H1 (cell line): ENCODE measurements at regions not wholly inside any gene's neighbourhood (a gene's known extent, or its start where the extent isn't known, plus 50 kb on each side); places are given as distances from the start of the nearest gene placed in this dataset.
A peak's percentile ranks its signal among the peaks of the same experiment; 100 is the strongest.

Experiments used
- CTCF ChIA-PET: fragments of 300-600 bp; sonication (Branson Sonifier 250); formaldehyde crosslinking; loops from one replicate; lab custom pipeline; 2021; ENCODE audit not compliant: partially characterized antibody; lab: Charles Lee
- POLR2A ChIA-PET: fragments of 300-600 bp; sonication (Branson Sonifier 250); formaldehyde crosslinking; loops from one replicate; lab custom pipeline; 2021; ENCODE audit warnings: inconsistent platforms; ENCODE audit not compliant: partially characterized antibody; lab: Charles Lee
- DNase-seq, 2 experiments: peaks; one replicate each; pipeline versions ENCODE4 v3.0.0 to v3.0.0-alpha.2; 2010 to 2022; ENCODE audit warnings: low spot score in 2 of 2, low read depth in 1 of 2, mixed read lengths in 1 of 2
- FAIRE-seq: peaks from 2 replicates; lab custom pipeline; 2011; peaks lifted over from hg19 to GRCh38; lab: Jason Lieb, UNC
- H2AFZ ChIP-seq: 2 replicates; pipeline ENCODE4 v1.8.1; 2012; ENCODE audit warnings: low read length, inconsistent platforms
- H2AK5ac ChIP-seq: 2 replicates; pipeline ENCODE4 v1.6.1; 2013; ENCODE audit warnings: low read depth, low read length
- H2BK120ac ChIP-seq: replicated peaks from 2 replicates; pipeline ENCODE3; 2013; ENCODE audit warnings: low read depth, low read length, inconsistent platforms
- H2BK12ac ChIP-seq: 2 replicates; pipeline ENCODE4 v1.6.1; 2013; ENCODE audit warnings: low read depth, low read length
- H2BK15ac ChIP-seq: 2 replicates; pipeline ENCODE4 v1.6.1; 2013; ENCODE audit warnings: low read length
- H2BK20ac ChIP-seq: 2 replicates; pipeline ENCODE4 v1.6.1; 2013; ENCODE audit warnings: low read length
- H2BK5ac ChIP-seq: 2 replicates; pipeline ENCODE4 v1.6.1; 2013; ENCODE audit warnings: low read depth, low read length
- H3K14ac ChIP-seq: 2 replicates; pipeline ENCODE4 v1.6.1; 2013; ENCODE audit warnings: inconsistent platforms; ENCODE audit not compliant: insufficient read length
- H3K18ac ChIP-seq: 2 replicates; pipeline ENCODE4 v1.6.1; 2013; ENCODE audit warnings: low read length; ENCODE audit errors: extremely low read depth
- H3K23ac ChIP-seq: 2 replicates; pipeline ENCODE4 v1.6.1; 2013; ENCODE audit warnings: inconsistent platforms; ENCODE audit not compliant: insufficient read length
- H3K23me2 ChIP-seq: 2 replicates; pipeline ENCODE4 v1.6.1; 2013; ENCODE audit warnings: low read depth, low read length
- H3K27ac ChIP-seq: 2 replicates; pipeline ENCODE4 v1.6.1; 2011; ENCODE audit warnings: low read depth, low read length, inconsistent platforms
- H3K27me3 ChIP-seq, 4 experiments: replicated peaks in 1 of 4; 1 replicate in 1 of 4; 2 replicates in 3 of 4; pipeline versions ENCODE4 v1.6.1 to v1.8.1; 2011 to 2013; ENCODE audit warnings: low read length in 3 of 4, mild to moderate bottlenecking in 3 of 4, inconsistent platforms in 2 of 4, mixed read lengths in 2 of 4, moderate library complexity in 1 of 4; ENCODE audit not compliant: control insufficient read depth in 3 of 4, insufficient read depth in 3 of 4; ENCODE audit errors: extremely low read depth in 1 of 4
- H3K36me3 ChIP-seq, 4 experiments: 2 replicates each; pipeline versions ENCODE4 v1.6.1 to v1.8.1; 2011 to 2013; ENCODE audit warnings: mild to moderate bottlenecking in 4 of 4, low read length in 3 of 4, moderate library complexity in 2 of 4, control low read depth in 1 of 4, inconsistent platforms in 1 of 4; ENCODE audit not compliant: insufficient read depth in 4 of 4, control insufficient read depth in 2 of 4
- H3K4ac ChIP-seq: replicated peaks from 2 replicates; pipeline ENCODE3; 2013; ENCODE audit warnings: low read length, low read depth, mixed read lengths, inconsistent platforms; ENCODE audit not compliant: insufficient read length
- H3K4me1 ChIP-seq, 4 experiments: replicated peaks in 1 of 4; 1 replicate in 1 of 4; 2 replicates in 3 of 4; pipeline versions ENCODE4 v1.6.1 to v1.8.1; 2011 to 2013; ENCODE audit warnings: low read length in 3 of 4, inconsistent platforms in 2 of 4, mixed read lengths in 1 of 4; ENCODE audit not compliant: insufficient read depth in 4 of 4, control insufficient read depth in 3 of 4
- H3K4me2 ChIP-seq, 2 experiments: 2 replicates each; pipeline versions ENCODE4 v1.6.1 to v1.8.1; 2011 to 2013; ENCODE audit warnings: low read depth in 2 of 2, low read length in 2 of 2, control low read depth in 1 of 2, inconsistent platforms in 1 of 2, mild to moderate bottlenecking in 1 of 2; ENCODE audit not compliant: insufficient read depth in 1 of 2
- H3K4me3 ChIP-seq, 4 experiments: fragments of 200-600, 300-600 bp in 1 of 4; sonication (generic), shearing (Covaris generic), sonication (Bioruptor Twin) in 1 of 4; 2 replicates each; pipeline versions ENCODE4 v1.5.1 to v1.8.1; 2011 to 2016; ENCODE audit warnings: low read length in 4 of 4, low read depth in 3 of 4, control low read depth in 2 of 4, inconsistent platforms in 2 of 4, mild to moderate bottlenecking in 2 of 4, mixed read lengths in 1 of 4, moderate library complexity in 1 of 4; ENCODE audit not compliant: insufficient read depth in 2 of 4; ENCODE audit errors: extremely low read depth in 1 of 4
- H3K56ac ChIP-seq: replicated peaks from 2 replicates; pipeline ENCODE3; 2013; ENCODE audit warnings: low read depth, mild to moderate bottlenecking, mixed read lengths, low read length, inconsistent platforms; ENCODE audit not compliant: insufficient read length
- H3K79me1 ChIP-seq: 2 replicates; pipeline ENCODE4 v1.6.1; 2013; ENCODE audit warnings: low read depth, low read length, control low read depth
- H3K79me2 ChIP-seq, 2 experiments: 2 replicates each; pipeline versions ENCODE4 v1.6.1 to v1.8.1; 2012 to 2013; ENCODE audit warnings: low read length in 2 of 2, mild to moderate bottlenecking in 2 of 2, inconsistent platforms in 1 of 2; ENCODE audit not compliant: insufficient read depth in 2 of 2, control insufficient read depth in 1 of 2
- H3K9ac ChIP-seq, 4 experiments: replicated peaks in 1 of 4; 1 replicate in 1 of 4; 2 replicates in 3 of 4; pipeline versions ENCODE4 v1.6.1 to v1.8.1; 2011 to 2013; ENCODE audit warnings: low read depth in 3 of 4, low read length in 3 of 4, control low read depth in 2 of 4, mild to moderate bottlenecking in 2 of 4, moderate library complexity in 2 of 4, inconsistent platforms in 1 of 4; ENCODE audit errors: extremely low read depth in 1 of 4
- H3K9me3 ChIP-seq, 2 experiments: 2 replicates each; pipeline versions ENCODE4 v1.6.1 to v1.8.1; 2012 to 2013; ENCODE audit warnings: mild to moderate bottlenecking in 2 of 2, moderate library complexity in 2 of 2, control low read depth in 1 of 2, inconsistent platforms in 1 of 2, low read depth in 1 of 2, low read length in 1 of 2, mixed read lengths in 1 of 2; ENCODE audit not compliant: insufficient read depth in 2 of 2
- H4K20me1 ChIP-seq, 2 experiments: replicated peaks in 1 of 2; 2 replicates each; pipeline versions ENCODE3 to v1.8.1; 2011 to 2013; ENCODE audit warnings: inconsistent platforms in 2 of 2, low read length in 2 of 2, mild to moderate bottlenecking in 1 of 2; ENCODE audit not compliant: insufficient read depth in 2 of 2, control insufficient read depth in 1 of 2
- H4K5ac ChIP-seq: 2 replicates; pipeline ENCODE4 v1.6.1; 2013; ENCODE audit warnings: low read length, low read depth, mixed read lengths, inconsistent platforms; ENCODE audit not compliant: insufficient read length
- H4K8ac ChIP-seq: 2 replicates; pipeline ENCODE4 v1.8.0; 2013; ENCODE audit warnings: mild to moderate bottlenecking, moderate library complexity, low read length, inconsistent platforms; ENCODE audit not compliant: insufficient read depth; ENCODE audit errors: extremely low read depth
- H4K91ac ChIP-seq: replicated peaks from 2 replicates; pipeline ENCODE3; 2013; ENCODE audit warnings: low read length, mixed read lengths, inconsistent platforms; ENCODE audit not compliant: insufficient read length
- HDAC2 ChIP-seq, 2 experiments: fragments of 300-600 bp in 1 of 2; sonication (generic) in 1 of 2; IDR thresholded peaks; 2 replicates each; pipeline ENCODE4 v1.6.1; 2011 to 2012; ENCODE audit warnings: low read depth in 2 of 2, low read length in 2 of 2, mild to moderate bottlenecking in 2 of 2, moderate library complexity in 2 of 2, borderline replicate concordance in 1 of 2, inconsistent platforms in 1 of 2
- WGBS, 2 experiments: shearing (Covaris generic) in 1 of 2; methylation state at CpG; one replicate each; pipeline versions ENCODE4 v1.1.6 to v1.1.7; 2013 to 2015; ENCODE audit warnings: low lambda C conversion rate in 2 of 2, mixed read lengths in 2 of 2, inconsistent platforms in 1 of 2, low coverage in 1 of 2, missing lambda C conversion rate in 1 of 2; ENCODE audit not compliant: insufficient replicate concordance in 2 of 2, insufficient coverage in 1 of 2, insufficient read length in 1 of 2; ENCODE audit errors: extremely low coverage in 1 of 2, missing lambda C conversion rate in 1 of 2; 5-methylcytosine and 5-hydroxymethylcytosine counted together

DNA sequence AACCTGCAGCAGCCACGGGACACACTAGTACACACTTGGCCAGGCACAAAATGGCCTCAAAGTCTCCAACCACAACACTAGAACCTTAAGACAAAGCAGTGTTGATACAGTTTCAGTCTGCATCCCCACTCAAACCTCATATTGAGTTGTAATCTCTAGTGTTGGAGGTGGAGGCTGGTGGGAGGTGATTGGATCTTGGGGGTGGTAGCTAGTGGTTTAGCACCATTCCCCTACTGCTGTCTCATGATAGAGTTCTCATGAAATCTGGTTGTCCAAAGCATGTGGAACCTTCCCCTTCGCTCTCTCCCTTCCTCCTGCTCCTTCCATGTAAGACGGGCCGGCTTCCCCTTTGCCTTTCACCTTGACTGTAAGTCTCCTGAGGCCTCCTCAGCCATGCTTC is 638.7 kb downstream of the UQCRFS1 start:
- H4K20me1 ChIP-seq: no peaks in the 10 kb centered on the region
- H3K4me2 ChIP-seq: no peak overlapping the region
- no peaks in the 10 kb centered on the region for H3K9me3 ChIP-seq
- H2AFZ ChIP-seq: no peak overlapping the region
- H3K18ac ChIP-seq: no peak overlapping the region
- no peaks in the 10 kb centered on the region for H3K36me3 ChIP-seq
- H2BK15ac ChIP-seq: 0 out of 2 replicates have a peak overlapping the region, but pooled peaks have one; percentile 65
- no peaks in the 10 kb centered on the region for H3K79me1 ChIP-seq
- H2AK5ac ChIP-seq: 0 out of 2 replicates have a peak overlapping the region, but pooled peaks have one; percentile 41
- no peak overlapping the region for H3K4me3 ChIP-seq
- H3K27ac ChIP-seq: no peak overlapping the region
- H2BK20ac ChIP-seq: no peak overlapping the region
- no peak overlapping the region for H4K91ac ChIP-seq
- H3K4ac ChIP-seq: no peak overlapping the region
- FAIRE-seq (no peak), DNase-seq (no peak)
- no peak overlapping the region for H2BK5ac ChIP-seq
- H3K79me2 ChIP-seq: no peaks in the 10 kb centered on the region
- CTCF ChIA-PET: interaction anchor here (0.7 kb wide), 1 partner anchor 60 kb away, joined by 6 read pairs; no protein-coding TSS in a partner anchor
- peaks cover 2% of the 10 kb centered on the region; the same call in 1 of the 2 replicates for H3K23me2 ChIP-seq
- no peaks in the 10 kb centered on the region for H3K27me3 ChIP-seq
- no peak overlapping the region for H3K9ac ChIP-seq
- no peak overlapping the region for H3K14ac ChIP-seq
- H3K23ac ChIP-seq: no peak overlapping the region
- H4K5ac ChIP-seq: no peak overlapping the region
- no peak overlapping the region for H2BK120ac ChIP-seq
- H2BK12ac ChIP-seq: 0 out of 2 replicates have a peak overlapping the region, but pooled peaks have one; percentile 18
- TF ChIP-seq HDAC2 (IDR thresholded peaks at IDR 0.05; ENCODE audit: borderline replicate concordance in 1 of 2, low read depth in 2 of 2, low read length in 2 of 2): no peak
- TF ChIP-seq, all 59 proteins: peak for 0
- H3K56ac ChIP-seq: no peak overlapping the region
- 95% methylated on average over 4 of the region's 4 CpGs; no CpG with 5 or more reads in 1 of the 2 experiments for WGBS, 2 experiments
- peaks cover 0 to 3% (median 1%) of the 10 kb centered on the region in 4 experiments; a peak in 3 of 7 replicates for H3K4me1 ChIP-seq
- H4K8ac ChIP-seq: no peak overlapping the region
- POLR2A ChIA-PET: no interaction called here
